ENCODE measurements at regions not wholly inside any gene's neighbourhood (a gene's known extent, or its start where the extent isn't known, plus 50 kb on each side); places are given as distances from the start of the nearest gene placed in this dataset.

- Histone ChIP-seq H3K27me3 (no peaks in the 10 kb centered on the region), H3K9me3 (no peaks in the 10 kb centered on the region), H3K4me1 (no peaks in the 10 kb centered on the region), H3K36me3 (no peaks in the 10 kb centered on the region), H3K4me3 (no peak overlapping the region), H3K27ac (no peak overlapping the region)
- DNase-seq (ENCODE audit: low spot score in 2 of 2), result no peak
- no peak for TF ChIP-seq EP300 (IDR thresholded peaks at IDR 0.05)
- no peak for TF ChIP-seq POLR2A (IDR thresholded peaks at IDR 0.05)
- TF ChIP-seq CTCF (IDR thresholded peaks at IDR 0.05), result no peak
- 77 to 100% methylated on average over 2 to 11 of the region's 11 CpGs for WGBS, 2 donors
These were observed 163.5 kb upstream of the TCERG1L start for GRCh38 chr10:131475043-131475442.

DNA sequence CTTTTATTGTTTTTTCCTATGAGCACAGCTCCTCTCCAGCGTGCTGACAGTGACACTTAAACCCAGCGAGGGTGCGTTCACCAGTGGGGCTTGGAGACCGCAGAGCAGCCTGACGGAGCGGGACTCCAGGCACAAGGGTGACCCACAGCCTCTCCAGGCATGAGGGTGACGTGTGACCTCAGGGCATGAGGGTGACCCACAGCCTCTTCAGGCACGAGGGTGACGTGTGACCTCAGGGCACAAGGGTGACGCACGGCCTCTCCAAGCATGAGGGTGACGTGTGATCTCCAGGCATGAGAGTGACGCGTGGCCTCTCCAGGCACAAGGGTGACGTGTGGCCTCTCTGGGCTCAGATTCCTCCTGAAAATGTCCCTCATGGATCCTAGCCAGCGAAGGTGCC is 164.3 kb upstream of the TCERG1L start:
- no peaks in the 10 kb centered on the region for H3K36me3 ChIP-seq
- H3K4me1 ChIP-seq, result no peaks in the 10 kb centered on the region
- TF ChIP-seq CTCF (IDR thresholded peaks at IDR 0.05) (no peak), POLR2A (IDR thresholded peaks at IDR 0.05) (no peak), EP300 (IDR thresholded peaks at IDR 0.05) (no peak)
- no peak for DNase-seq (ENCODE audit: low spot score in 2 of 2)
- no peaks in the 10 kb centered on the region for H3K27me3 ChIP-seq
- no peaks in the 10 kb centered on the region for H3K9me3 ChIP-seq
- H3K4me3 ChIP-seq, result no peak overlapping the region
- no peak overlapping the region for H3K27ac ChIP-seq
- 73 to 77% methylated on average over 11 to 15 of the region's 16 CpGs for WGBS, 2 donors

- Histone ChIP-seq H3K27ac (no peak overlapping the region), H3K9me3 (no peaks in the 10 kb centered on the region), H3K4me1 (no peaks in the 10 kb centered on the region), H3K36me3 (no peaks in the 10 kb centered on the region), H3K27me3 (no peaks in the 10 kb centered on the region), H3K4me3 (no peak overlapping the region)
- TF ChIP-seq CTCF (IDR thresholded peaks at IDR 0.05), result no peak
- no peak for TF ChIP-seq POLR2A (IDR thresholded peaks at IDR 0.05)
- TF ChIP-seq EP300 (IDR thresholded peaks at IDR 0.05), result no peak
- no peak for DNase-seq (ENCODE audit: low spot score in 2 of 2)
- 49 to 52% methylated on average over 15 of the region's 15 CpGs for WGBS, 2 donors
These were observed 166.1 kb upstream of the TCERG1L start for GRCh38 chr10:131477457-131478121.

DNA sequence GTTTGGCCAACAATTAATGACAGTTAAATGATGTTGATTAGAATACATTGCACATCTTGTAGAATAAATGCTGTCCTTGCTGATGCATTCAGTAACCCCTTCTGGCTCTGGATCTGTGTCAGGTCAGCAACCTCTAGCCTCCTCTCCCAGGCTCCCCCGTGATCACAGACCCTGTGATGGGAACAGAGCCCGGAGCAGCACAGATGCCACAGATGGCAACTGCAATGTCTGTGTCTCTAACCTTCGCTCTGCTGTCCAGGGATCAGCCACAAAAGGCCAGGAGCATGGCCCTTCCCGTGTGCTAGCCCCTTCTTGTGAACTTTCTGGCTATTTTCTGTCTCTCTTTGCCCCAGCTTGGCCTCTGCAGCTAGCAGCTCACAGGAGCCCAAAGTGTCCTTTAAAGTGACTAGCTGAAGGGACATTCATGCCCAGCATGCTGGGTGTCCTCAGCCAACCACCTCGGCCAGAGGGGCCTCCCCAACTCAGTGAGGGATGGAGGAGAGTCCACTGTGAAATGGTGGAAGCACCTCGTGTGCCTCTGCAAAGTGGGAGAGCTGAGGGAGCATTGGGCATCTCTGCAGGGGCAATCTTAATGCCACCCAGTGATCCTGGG is 167.0 kb upstream of the TCERG1L start:
- H3K27me3 ChIP-seq, result no peaks in the 10 kb centered on the region
- DNase-seq (ENCODE audit: low spot score in 2 of 2), result no peak
- no peak overlapping the region for H3K4me3 ChIP-seq
- TF ChIP-seq CTCF (IDR thresholded peaks at IDR 0.05) (no peak), POLR2A (IDR thresholded peaks at IDR 0.05) (no peak), EP300 (IDR thresholded peaks at IDR 0.05) (no peak)
- no peaks in the 10 kb centered on the region for H3K9me3 ChIP-seq
- no peaks in the 10 kb centered on the region for H3K4me1 ChIP-seq
- 42 to 45% methylated on average over 6 of the region's 6 CpGs for WGBS, 2 donors
- no peaks in the 10 kb centered on the region for H3K36me3 ChIP-seq
- H3K27ac ChIP-seq, result no peak overlapping the region

DNA sequence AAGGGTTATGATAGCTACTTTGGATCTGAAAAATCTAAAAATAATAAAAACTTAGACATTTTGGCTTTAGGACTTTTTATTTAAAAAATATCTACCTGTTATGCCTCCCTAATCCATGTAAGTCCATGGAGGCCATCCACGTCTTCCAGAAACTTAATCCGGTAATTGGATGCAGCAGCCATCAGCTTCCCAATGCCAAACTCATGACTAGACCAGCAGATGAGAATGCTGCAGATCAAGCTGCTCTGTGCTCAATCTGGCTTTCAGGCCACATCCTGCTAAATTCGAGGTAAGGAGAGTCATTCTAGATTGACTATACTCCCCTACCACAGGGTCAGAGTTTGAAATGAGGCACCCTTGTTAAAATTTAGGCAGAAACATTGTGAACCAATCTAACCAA is 168.5 kb upstream of the TCERG1L start:
- no peaks in the 10 kb centered on the region for H3K36me3 ChIP-seq
- TF ChIP-seq EP300 (IDR thresholded peaks at IDR 0.05), result no peak
- TF ChIP-seq CTCF (IDR thresholded peaks at IDR 0.05), result no peak
- TF ChIP-seq POLR2A (IDR thresholded peaks at IDR 0.05), result no peak
- H3K27me3 ChIP-seq, result no peaks in the 10 kb centered on the region
- 64 to 77% methylated on average over 3 of the region's 3 CpGs for WGBS, 2 donors
- H3K4me3 ChIP-seq, result no peak overlapping the region
- DNase-seq (ENCODE audit: low spot score in 2 of 2), result no peak
- H3K4me1 ChIP-seq, result no peaks in the 10 kb centered on the region
- H3K27ac ChIP-seq, result no peak overlapping the region
- no peaks in the 10 kb centered on the region for H3K9me3 ChIP-seq
